ENCODE measurements at regions not wholly inside any gene's neighbourhood (a gene's known extent, or its start where the extent isn't known, plus 50 kb on each side); places are given as distances from the start of the nearest gene placed in this dataset.

DNA sequence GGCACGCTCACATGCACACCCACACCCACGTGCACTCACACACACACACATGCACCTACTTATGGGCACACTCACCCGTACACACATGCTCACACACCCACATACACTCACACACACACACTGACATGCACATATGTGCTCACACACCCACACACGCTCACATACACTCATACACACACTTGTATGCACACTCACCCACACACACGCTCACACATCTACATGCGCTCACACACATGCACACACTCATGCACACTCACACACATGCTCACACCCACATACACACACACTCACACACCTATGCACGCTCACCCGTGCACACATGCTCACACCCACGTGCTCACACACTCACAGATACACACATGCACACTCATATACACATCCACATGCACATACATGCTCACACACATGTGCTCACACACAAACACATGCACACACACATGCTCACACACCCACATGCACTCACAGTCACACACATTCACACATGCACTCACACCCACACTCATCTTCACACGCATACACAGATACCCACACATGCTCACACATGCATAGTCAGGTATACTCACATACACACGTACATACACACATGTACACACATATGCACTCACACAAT lies 138.3 kb downstream of the OLFM1 start:
- BruUV-seq (replicated peaks): no TSS peak
- no peak overlapping the region for H3K9ac ChIP-seq (ENCODE audit: insufficient read depth in 1 of 2, low read depth in 2 of 2, low read length in 2 of 2)

More for the DNA sequence above, 138.3 kb downstream of the OLFM1 start:
- no peak overlapping the region for H2AFZ ChIP-seq (ENCODE audit: low read depth, low read length)
- POLR2A ChIA-PET: interaction anchor here (0.6 kb wide), 3 partner anchors 19 to 1552 kb away, joined by 3 read pairs; no protein-coding TSS in a partner anchor
- no peaks in the 10 kb centered on the region; the same call in 1 of the 2 replicates for H4K20me1 ChIP-seq (replicated peaks; ENCODE audit: control insufficient read depth, insufficient read depth, low read length)
- peaks cover 0 to 6% of the 10 kb centered on the region in 2 experiments; a peak in 2 of 5 replicates for H3K4me1 ChIP-seq (replicated peaks in 1 of 2; ENCODE audit: control insufficient read depth in 2 of 2, insufficient read depth in 2 of 2, low read length in 2 of 2)
- peaks cover 0 to 16% of the 10 kb centered on the region in 2 experiments; a peak in 3 of 5 replicates for H3K27me3 ChIP-seq (ENCODE audit: control insufficient read depth in 2 of 2, insufficient read depth in 2 of 2, low read length in 2 of 2)
- 14% methylated on average over 11 of the region's 11 CpGs for WGBS (ENCODE audit: insufficient coverage, low coverage, missing lambda C conversion rate)
- H3K9me3 ChIP-seq (replicated peaks; ENCODE audit: control insufficient read depth, insufficient read depth, low read depth, low read length): peaks cover 6% of the 10 kb centered on the region; the same call in 1 of the 2 replicates
- FAIRE-seq: peak; percentile 11
- no peak overlapping the region for H3K27ac ChIP-seq (ENCODE audit: extremely low read depth, low read depth, low read length)
- no peaks in the 10 kb centered on the region for H3K36me3 ChIP-seq (ENCODE audit: control insufficient read depth, insufficient read depth, low read length)
- H3K4me2 ChIP-seq (ENCODE audit: insufficient read depth, low read length): no peak overlapping the region
- in situ Hi-C loops (cut with MboI): no loop called here
- ATAC-seq: no peak
- DNase-seq (ENCODE audit: extremely low read depth in 1 of 4, low spot score in 3 of 4): no peak
- intact Hi-C loops (cut with micrococcal nuclease): no loop called here
- H3K4me3 ChIP-seq: no peak overlapping the region
- 0 out of 2 replicates have a peak, but pooled peaks have one; percentile 21 for TF ChIP-seq MYNN (IDR thresholded peaks at IDR 0.05)
- TF ChIP-seq MYNN (CRISPR knock-in tag; IDR thresholded peaks at IDR 0.05): no peak
- TF ChIP-seq, protein P1, sequence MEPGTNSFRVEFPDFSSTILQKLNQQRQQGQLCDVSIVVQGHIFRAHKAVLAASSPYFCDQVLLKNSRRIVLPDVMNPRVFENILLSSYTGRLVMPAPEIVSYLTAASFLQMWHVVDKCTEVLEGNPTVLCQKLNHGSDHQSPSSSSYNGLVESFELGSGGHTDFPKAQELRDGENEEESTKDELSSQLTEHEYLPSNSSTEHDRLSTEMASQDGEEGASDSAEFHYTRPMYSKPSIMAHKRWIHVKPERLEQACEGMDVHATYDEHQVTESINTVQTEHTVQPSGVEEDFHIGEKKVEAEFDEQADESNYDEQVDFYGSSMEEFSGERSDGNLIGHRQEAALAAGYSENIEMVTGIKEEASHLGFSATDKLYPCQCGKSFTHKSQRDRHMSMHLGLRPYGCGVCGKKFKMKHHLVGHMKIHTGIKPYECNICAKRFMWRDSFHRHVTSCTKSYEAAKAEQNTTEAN (CRISPR knock-in tag; IDR thresholded peaks at IDR 0.05): peak; percentile 98
- no peak for TF ChIP-seq KAT8 (IDR thresholded peaks at IDR 0.05; ENCODE audit: low read depth)
- H3K9me1 ChIP-seq (ENCODE audit: control insufficient read depth, insufficient read depth, low read length): no peaks in the 10 kb centered on the region
- CTCF ChIA-PET (ENCODE audit: low intra/inter-chr PET ratio): no interaction called here
- H3K79me2 ChIP-seq (ENCODE audit: control insufficient read depth, insufficient read depth, low read length): no peaks in the 10 kb centered on the region

All from K562 (cell line).